Liver (tissue), 8 donors: ENCODE measurements at regions not wholly inside any gene's neighbourhood (a gene's known extent, or its start where the extent isn't known, plus 50 kb on each side); places are given as distances from the start of the nearest gene placed in this dataset.

Experiments
- DNase-seq: peaks from one replicate; pipeline ENCODE4 v3.0.0-alpha.2; 2017; ENCODE audit warnings: low spot score
- H3K27ac ChIP-seq, 2 donors: one replicate each; pipeline ENCODE4 v1.7.0; 2013; ENCODE audit warnings: inconsistent platforms in 2 of 2, low read length in 2 of 2, control low read depth in 1 of 2, low read depth in 1 of 2, mild to moderate bottlenecking in 1 of 2
- H3K27me3 ChIP-seq, 4 donors: one replicate each; pipeline versions ENCODE4 v1.6.1 to v1.7.0; 2013; ENCODE audit warnings: low read length in 3 of 4, inconsistent platforms in 1 of 4, mild to moderate bottlenecking in 1 of 4, moderate library complexity in 1 of 4; ENCODE audit not compliant: control insufficient read depth in 4 of 4, insufficient read depth in 4 of 4
- H3K36me3 ChIP-seq, 4 donors: one replicate each; pipeline versions ENCODE4 v1.6.1 to v1.7.0; 2013; ENCODE audit warnings: low read length in 3 of 4, mild to moderate bottlenecking in 3 of 4, low read depth in 1 of 4, moderate library complexity in 1 of 4; ENCODE audit not compliant: control insufficient read depth in 4 of 4, insufficient read depth in 3 of 4
- H3K4me1 ChIP-seq, 4 donors: one replicate each; pipeline versions ENCODE4 v1.6.1 to v1.7.0; 2013; ENCODE audit warnings: low read length in 3 of 4, mild to moderate bottlenecking in 3 of 4, moderate library complexity in 1 of 4; ENCODE audit not compliant: control insufficient read depth in 4 of 4, insufficient read depth in 4 of 4
- H3K4me3 ChIP-seq, 3 donors: one replicate each; pipeline versions ENCODE4 v1.6.1 to v1.7.0; 2013; ENCODE audit warnings: low read length in 3 of 3, control low read depth in 1 of 3, low read depth in 1 of 3, mild to moderate bottlenecking in 1 of 3
- H3K9ac ChIP-seq, 2 donors: one replicate each; pipeline ENCODE4 v1.7.0; 2013; ENCODE audit warnings: low read length in 2 of 2, mild to moderate bottlenecking in 2 of 2, moderate library complexity in 2 of 2, control low read depth in 1 of 2, low read depth in 1 of 2
- H3K9me3 ChIP-seq, 4 donors: one replicate each; pipeline versions ENCODE4 v1.6.1 to v1.7.0; 2013; ENCODE audit warnings: low read length in 3 of 4; ENCODE audit not compliant: control insufficient read depth in 4 of 4
- ATF3 ChIP-seq: IDR thresholded peaks from 2 replicates; pipeline ENCODE4 v1.6.1; 2016; ENCODE audit warnings: antibody characterized with exemption
- EGR1 ChIP-seq, 2 donors: IDR thresholded peaks; 2 replicates each; pipeline ENCODE4 v1.6.1; 2016 to 2018; ENCODE audit warnings: antibody characterized with exemption in 2 of 2, low read depth in 2 of 2
- FOXA1 ChIP-seq: IDR thresholded peaks from 2 replicates; pipeline ENCODE4 v1.6.1; 2016; ENCODE audit warnings: antibody characterized with exemption
- FOXA2 ChIP-seq: IDR thresholded peaks from 2 replicates; pipeline ENCODE4 v1.6.1; 2016; ENCODE audit warnings: antibody characterized with exemption
- GABPA ChIP-seq, 2 donors: IDR thresholded peaks in 1 of 2; conservative IDR thresholded peaks in 1 of 2; 2 replicates each; pipeline ENCODE4 v1.6.1; 2016; ENCODE audit warnings: antibody characterized with exemption in 2 of 2, mild to moderate bottlenecking in 1 of 2, moderate library complexity in 1 of 2
- HNF4A ChIP-seq, 2 donors: conservative IDR thresholded peaks; 2 replicates each; pipeline ENCODE4 v1.6.1; 2016; ENCODE audit warnings: antibody characterized with exemption in 2 of 2, mild to moderate bottlenecking in 2 of 2
- HNF4G ChIP-seq: IDR thresholded peaks from 2 replicates; pipeline ENCODE4 v1.6.1; 2016; ENCODE audit warnings: antibody characterized with exemption
- JUND ChIP-seq, 2 donors: IDR thresholded peaks; 2 replicates each; pipeline ENCODE4 v1.6.1; 2016; ENCODE audit warnings: antibody characterized with exemption in 2 of 2
- MAX ChIP-seq: IDR thresholded peaks from 2 replicates; pipeline ENCODE4 v1.6.1; 2016; ENCODE audit warnings: antibody characterized with exemption
- RAD21 ChIP-seq, 2 donors: IDR thresholded peaks; 2 replicates each; pipeline ENCODE4 v1.6.1; 2016; ENCODE audit warnings: antibody characterized with exemption in 2 of 2, mild to moderate bottlenecking in 2 of 2
- RXRA ChIP-seq, 2 donors: IDR thresholded peaks; 2 replicates each; pipeline ENCODE4 v1.6.1; 2017 to 2018; ENCODE audit warnings: antibody characterized with exemption in 2 of 2, mild to moderate bottlenecking in 1 of 2
- SP1 ChIP-seq: IDR thresholded peaks from 2 replicates; pipeline ENCODE4 v1.6.1; 2018; ENCODE audit warnings: antibody characterized with exemption, mild to moderate bottlenecking
- TAF1 ChIP-seq: conservative IDR thresholded peaks from 2 replicates; pipeline ENCODE4 v1.6.1; 2016; ENCODE audit warnings: antibody characterized with exemption, mild to moderate bottlenecking
- YY1 ChIP-seq: IDR thresholded peaks from 2 replicates; pipeline ENCODE4 v1.6.1; 2016; ENCODE audit warnings: antibody characterized with exemption, mild to moderate bottlenecking
- ZBTB33 ChIP-seq: IDR thresholded peaks from 2 replicates; pipeline ENCODE4 v1.6.1; 2016; ENCODE audit warnings: antibody characterized with exemption
- WGBS: extraction: QIAGEN DNeasy Blood & Tissue Kit; methylation state at CpG from one replicate; pipeline ENCODE4 v1.1.7; 2013; 5-methylcytosine and 5-hydroxymethylcytosine counted together
- TF ChIP-seq, protein P1 (sequence below): fragments of 150-350 bp; IDR thresholded peaks from 2 replicates; pipeline ENCODE4 v1.5.1; 2017; ENCODE audit warnings: improper control_type of control experiment, low read depth, low read length; ENCODE audit not compliant: missing input control
- donor health status: healthy.
- donor health status: healthy.
- donor health status: healthy.
- donor health status: healthy.
- donor health status: healthy.

DNA sequence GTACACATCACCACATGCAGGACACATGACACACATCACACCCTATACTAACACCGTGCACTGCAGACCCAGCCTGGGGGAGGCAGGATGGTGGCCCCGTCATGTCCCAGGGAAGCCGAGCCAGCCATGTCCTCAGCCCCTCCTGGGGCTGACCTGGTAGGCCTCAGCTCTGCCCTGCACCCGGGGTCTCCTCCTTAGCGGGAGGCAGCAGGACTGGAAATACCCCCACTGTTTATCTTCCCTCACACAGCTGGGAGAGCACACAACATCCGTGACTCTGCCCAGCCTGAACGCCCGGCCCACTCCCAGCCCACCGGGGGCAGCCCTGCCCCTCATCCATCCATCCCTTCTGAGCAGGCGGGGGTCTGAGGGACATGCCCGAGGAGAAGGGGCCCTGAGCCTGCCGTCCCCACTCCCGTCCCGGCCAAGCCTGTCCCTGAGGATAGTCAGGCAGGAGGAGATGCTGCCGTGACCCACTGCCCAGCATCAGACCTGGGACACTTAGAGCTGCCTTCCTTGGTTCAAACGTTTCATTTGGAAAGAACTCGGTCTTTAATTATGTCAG is 945.0 kb downstream of the BRD1 start:
- no peak for TF ChIP-seq GABPA (IDR thresholded peaks at IDR 0.05 in 1 of 2, conservative IDR thresholded peaks at IDR 0.05 in 1 of 2)
- no peak overlapping the region for H3K27ac ChIP-seq

GRCh38 chr22:48881326-48881980 is 946.2 kb downstream of the BRD1 start:
- TF ChIP-seq JUND (IDR thresholded peaks at IDR 0.05): no peak
- no peak for TF ChIP-seq TAF1
- TF ChIP-seq EGR1 (IDR thresholded peaks at IDR 0.05; ENCODE audit: low read depth in 2 of 2): no peak
- no peak for TF ChIP-seq SP1
- TF ChIP-seq, protein P1, sequence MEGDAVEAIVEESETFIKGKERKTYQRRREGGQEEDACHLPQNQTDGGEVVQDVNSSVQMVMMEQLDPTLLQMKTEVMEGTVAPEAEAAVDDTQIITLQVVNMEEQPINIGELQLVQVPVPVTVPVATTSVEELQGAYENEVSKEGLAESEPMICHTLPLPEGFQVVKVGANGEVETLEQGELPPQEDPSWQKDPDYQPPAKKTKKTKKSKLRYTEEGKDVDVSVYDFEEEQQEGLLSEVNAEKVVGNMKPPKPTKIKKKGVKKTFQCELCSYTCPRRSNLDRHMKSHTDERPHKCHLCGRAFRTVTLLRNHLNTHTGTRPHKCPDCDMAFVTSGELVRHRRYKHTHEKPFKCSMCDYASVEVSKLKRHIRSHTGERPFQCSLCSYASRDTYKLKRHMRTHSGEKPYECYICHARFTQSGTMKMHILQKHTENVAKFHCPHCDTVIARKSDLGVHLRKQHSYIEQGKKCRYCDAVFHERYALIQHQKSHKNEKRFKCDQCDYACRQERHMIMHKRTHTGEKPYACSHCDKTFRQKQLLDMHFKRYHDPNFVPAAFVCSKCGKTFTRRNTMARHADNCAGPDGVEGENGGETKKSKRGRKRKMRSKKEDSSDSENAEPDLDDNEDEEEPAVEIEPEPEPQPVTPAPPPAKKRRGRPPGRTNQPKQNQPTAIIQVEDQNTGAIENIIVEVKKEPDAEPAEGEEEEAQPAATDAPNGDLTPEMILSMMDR: no peak
- TF ChIP-seq HNF4G: no peak
- TF ChIP-seq RXRA (IDR thresholded peaks at IDR 0.05): no peak
- no peak for TF ChIP-seq HNF4A (conservative IDR thresholded peaks at IDR 0.05)
- DNase-seq: no peak
- 97% methylated on average over 22 of the region's 22 CpGs for WGBS
- Histone ChIP-seq H3K4me1 (no peaks in the 10 kb centered on the region), H3K4me3 (no peak overlapping the region), H3K27me3 (no peaks in the 10 kb centered on the region), H3K27ac (no peak overlapping the region), H3K9ac (no peak overlapping the region), H3K9me3 (no peaks in the 10 kb centered on the region), H3K36me3 (no peaks in the 10 kb centered on the region)

More for the DNA sequence above, 945.0 kb downstream of the BRD1 start:
- H3K36me3 ChIP-seq: no peaks in the 10 kb centered on the region
- no peaks in the 10 kb centered on the region for H3K9me3 ChIP-seq
- no peak overlapping the region for H3K9ac ChIP-seq
- no peaks in the 10 kb centered on the region for H3K4me1 ChIP-seq
- no peaks in the 10 kb centered on the region for H3K27me3 ChIP-seq
- no peak overlapping the region for H3K4me3 ChIP-seq
- DNase-seq: no peak
- WGBS: 69% methylated on average over 17 of the region's 17 CpGs

DNA sequence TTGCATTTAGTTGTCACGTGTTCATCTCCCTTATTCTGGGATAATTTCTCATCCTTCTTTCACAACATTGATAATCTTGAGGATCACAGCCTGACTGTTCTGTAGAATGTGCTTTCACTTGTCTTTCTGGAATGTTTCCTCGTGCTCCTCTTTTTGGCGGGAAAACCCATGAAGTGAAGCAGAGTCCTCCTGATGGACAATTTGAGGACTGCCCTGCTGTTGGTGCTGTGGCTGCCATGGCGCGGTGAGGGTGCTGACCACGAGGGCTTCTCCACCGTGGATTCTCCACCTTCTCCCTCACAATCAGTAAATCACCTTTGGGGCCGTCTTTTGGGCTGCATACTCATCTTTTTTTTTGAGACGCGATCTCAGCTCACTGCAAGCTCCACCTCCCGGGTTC is 946.9 kb downstream of the BRD1 start:
- DNase-seq: no peak
- TF ChIP-seq RXRA (IDR thresholded peaks at IDR 0.05): no peak
- no peak for TF ChIP-seq RAD21 (IDR thresholded peaks at IDR 0.05)
- TF ChIP-seq YY1: no peak
- TF ChIP-seq GABPA (IDR thresholded peaks at IDR 0.05 in 1 of 2, conservative IDR thresholded peaks at IDR 0.05 in 1 of 2): no peak
- no peak overlapping the region for H3K27ac ChIP-seq
- 91% methylated on average over 11 of the region's 11 CpGs for WGBS
- H3K36me3 ChIP-seq: no peaks in the 10 kb centered on the region
- no peaks in the 10 kb centered on the region for H3K4me1 ChIP-seq
- H3K4me3 ChIP-seq: no peak overlapping the region
- H3K27me3 ChIP-seq: no peaks in the 10 kb centered on the region
- H3K9ac ChIP-seq: no peak overlapping the region
- no peaks in the 10 kb centered on the region for H3K9me3 ChIP-seq

- no peaks in the 10 kb centered on the region for H3K36me3 ChIP-seq
- 72% methylated on average over 4 of the region's 4 CpGs for WGBS
- TF ChIP-seq HNF4A (conservative IDR thresholded peaks at IDR 0.05) (no peak), ZBTB33 (no peak), GABPA (IDR thresholded peaks at IDR 0.05 in 1 of 2, conservative IDR thresholded peaks at IDR 0.05 in 1 of 2) (no peak), FOXA2 (no peak), FOXA1 (no peak), ATF3 (no peak), RXRA (IDR thresholded peaks at IDR 0.05) (no peak), MAX (no peak)
- H3K27me3 ChIP-seq: peaks cover 0 to 5% (median 2%) of the 10 kb centered on the region in 4 donors
- no peak for DNase-seq
- no peak overlapping the region for H3K27ac ChIP-seq
- no peak overlapping the region for H3K9ac ChIP-seq
- no peaks in the 10 kb centered on the region for H3K9me3 ChIP-seq
- H3K4me3 ChIP-seq: no peak overlapping the region
- no peaks in the 10 kb centered on the region for H3K4me1 ChIP-seq
Observed at GRCh38 chr22:48876951-48877350, 950.7 kb downstream of the BRD1 start.
